H9 (cell line): ENCODE measurements at regions not wholly inside any gene's neighbourhood (a gene's known extent, or its start where the extent isn't known, plus 50 kb on each side); places are given as distances from the start of the nearest gene placed in this dataset.

Experiments used
- DNase-seq: peaks from one replicate; pipeline ENCODE4 v3.0.0-alpha.2; 2017
- H2AFZ ChIP-seq: one replicate; pipeline ENCODE4 v1.6.1; 2013; ENCODE audit warnings: mild to moderate bottlenecking, low read length, control low read depth, moderate library complexity
- H2AK5ac ChIP-seq: 2 replicates; pipeline ENCODE4 v1.6.1; 2013; ENCODE audit warnings: low read length, control low read depth, mixed read lengths; ENCODE audit not compliant: insufficient read length
- H2BK120ac ChIP-seq: one replicate; pipeline ENCODE4 v1.6.1; 2013; ENCODE audit warnings: low read depth, mild to moderate bottlenecking, low read length, control low read depth, inconsistent platforms; ENCODE audit not compliant: poor library complexity, severe bottlenecking
- H2BK12ac ChIP-seq: 2 replicates; pipeline ENCODE4 v1.6.1; 2013; ENCODE audit warnings: low read length, control low read depth, mixed read lengths, low read depth; ENCODE audit not compliant: insufficient read length
- H2BK15ac ChIP-seq: 2 replicates; pipeline ENCODE4 v1.6.1; 2013; ENCODE audit warnings: low read depth, low read length, control low read depth
- H2BK20ac ChIP-seq: one replicate; pipeline ENCODE4 v1.6.1; 2013; ENCODE audit warnings: low read depth, mild to moderate bottlenecking, low read length, control low read depth, inconsistent platforms; ENCODE audit not compliant: poor library complexity, severe bottlenecking
- H2BK5ac ChIP-seq: 2 replicates; pipeline ENCODE4 v1.6.1; 2013; ENCODE audit warnings: low read length, control low read depth, mixed read lengths; ENCODE audit not compliant: insufficient read length
- H3K14ac ChIP-seq: 2 replicates; pipeline ENCODE4 v1.6.1; 2013; ENCODE audit warnings: low read length, control low read depth; ENCODE audit not compliant: insufficient read depth
- H3K18ac ChIP-seq: 2 replicates; pipeline ENCODE4 v1.6.1; 2013; ENCODE audit warnings: low read depth, mild to moderate bottlenecking, mixed read lengths, low read length, control low read depth; ENCODE audit not compliant: insufficient read length
- H3K23ac ChIP-seq: 2 replicates; pipeline ENCODE4 v1.6.1; 2013; ENCODE audit warnings: low read length, control low read depth, mixed read lengths, low read depth; ENCODE audit not compliant: insufficient read length
- H3K23me2 ChIP-seq: 2 replicates; pipeline ENCODE4 v1.6.1; 2013; ENCODE audit warnings: low read depth, mild to moderate bottlenecking, mixed read lengths, low read length, control low read depth; ENCODE audit not compliant: insufficient read length, poor library complexity, severe bottlenecking
- H3K27ac ChIP-seq: 2 replicates; pipeline ENCODE4 v1.5.1; 2013; ENCODE audit warnings: low read length, control low read depth, mixed read lengths, low read depth; ENCODE audit not compliant: insufficient read length
- H3K27me3 ChIP-seq: 2 replicates; pipeline ENCODE4 v1.6.1; 2013; ENCODE audit warnings: low read length, control low read depth, inconsistent platforms; ENCODE audit not compliant: insufficient read depth
- H3K4ac ChIP-seq: 2 replicates; pipeline ENCODE4 v1.6.1; 2013; ENCODE audit warnings: low read depth, mild to moderate bottlenecking, control low read depth, inconsistent platforms, low read length, moderate library complexity
- H3K4me1 ChIP-seq: 2 replicates; pipeline ENCODE4 v1.6.1; 2013; ENCODE audit warnings: low read length, control low read depth, inconsistent platforms; ENCODE audit not compliant: insufficient read depth
- H3K4me2 ChIP-seq: 2 replicates; pipeline ENCODE4 v1.6.1; 2013; ENCODE audit warnings: low read length, control low read depth, mixed read lengths; ENCODE audit not compliant: insufficient read length, insufficient read depth
- H3K56ac ChIP-seq: 2 replicates; pipeline ENCODE4 v1.6.1; 2013; ENCODE audit warnings: low read depth, mild to moderate bottlenecking, mixed read lengths, low read length, control low read depth; ENCODE audit not compliant: insufficient read length
- H3K79me1 ChIP-seq: 2 replicates; pipeline ENCODE4 v1.6.1; 2013; ENCODE audit warnings: low read depth, mild to moderate bottlenecking, moderate library complexity, low read length, control low read depth, inconsistent platforms; ENCODE audit not compliant: insufficient read depth, poor library complexity, severe bottlenecking
- H3K79me2 ChIP-seq: 2 replicates; pipeline ENCODE4 v1.6.1; 2013; ENCODE audit warnings: low read length, control low read depth, inconsistent platforms; ENCODE audit not compliant: insufficient read depth
- H3K9ac ChIP-seq: 2 replicates; pipeline ENCODE4 v1.6.1; 2013; ENCODE audit warnings: low read length, control low read depth, mixed read lengths; ENCODE audit not compliant: insufficient read length; ENCODE audit errors: extremely low read depth
- H3K9me3 ChIP-seq: one replicate; pipeline ENCODE4 v1.6.1; 2013; ENCODE audit warnings: low read depth, low read length, inconsistent platforms; ENCODE audit not compliant: control insufficient read depth
- H3T11ph ChIP-seq: one replicate; pipeline ENCODE4 v1.6.1; 2013; ENCODE audit warnings: mild to moderate bottlenecking, low read length, control low read depth, inconsistent platforms
- H4K20me1 ChIP-seq: one replicate; pipeline ENCODE4 v1.6.1; 2013; ENCODE audit not compliant: control insufficient read depth, insufficient read length, insufficient read depth
- H4K5ac ChIP-seq: 2 replicates; pipeline ENCODE4 v1.6.1; 2013; ENCODE audit warnings: low read depth, mild to moderate bottlenecking, mixed read lengths, low read length, control low read depth; ENCODE audit not compliant: insufficient read length
- H4K8ac ChIP-seq: replicated peaks from 2 replicates; pipeline ENCODE4 v1.6.1; 2013; ENCODE audit warnings: low read length, control low read depth, mixed read lengths, low read depth; ENCODE audit not compliant: insufficient read length
- H4K91ac ChIP-seq: 2 replicates; pipeline ENCODE4 v1.6.1; 2013; ENCODE audit warnings: low read depth, mild to moderate bottlenecking, moderate library complexity, mixed read lengths, low read length, control low read depth; ENCODE audit not compliant: insufficient read length
- H3K27ac Mint-ChIP-seq, 3 experiments: 2 replicates in 2 of 3; 3 replicates in 1 of 3; pipeline ENCODE4 v1.8.0; 2020 to 2021; ENCODE audit warnings: mixed read lengths in 3 of 3, mild to moderate bottlenecking in 1 of 3, moderate library complexity in 1 of 3
- H3K27me3 Mint-ChIP-seq: 2 replicates; pipeline ENCODE4 v1.8.0; 2021; ENCODE audit warnings: low read depth, mild to moderate bottlenecking, moderate library complexity, mixed read lengths
- H3K36me3 Mint-ChIP-seq, 3 experiments: 2 replicates in 2 of 3; 3 replicates in 1 of 3; pipeline ENCODE4 v1.8.0; 2020 to 2021; ENCODE audit warnings: low read depth in 3 of 3, mixed read lengths in 3 of 3; ENCODE audit not compliant: insufficient read depth in 1 of 3
- H3K4me1 Mint-ChIP-seq, 2 experiments: 2 replicates each; pipeline ENCODE4 v1.8.0; 2020; ENCODE audit warnings: mixed read lengths in 2 of 2
- H3K4me3 Mint-ChIP-seq, 2 experiments: 2 replicates in 1 of 2; 3 replicates in 1 of 2; pipeline ENCODE4 v1.8.0; 2020 to 2021; ENCODE audit warnings: mild to moderate bottlenecking in 2 of 2, mixed read lengths in 2 of 2, moderate library complexity in 1 of 2
- H3K9me3 Mint-ChIP-seq, 2 experiments: 2 replicates in 1 of 2; 3 replicates in 1 of 2; pipeline ENCODE4 v1.8.0; 2020; ENCODE audit warnings: mild to moderate bottlenecking in 2 of 2, mixed read lengths in 2 of 2, moderate library complexity in 1 of 2
- WGBS: extraction: QIAGEN DNeasy Blood & Tissue Kit; methylation state at CpG from one replicate; pipeline ENCODE4 v1.1.7; 2013; ENCODE audit warnings: missing lambda C conversion rate, low lambda C conversion rate, mixed read lengths; ENCODE audit not compliant: insufficient read length; ENCODE audit errors: extremely low coverage; 5-methylcytosine and 5-hydroxymethylcytosine counted together
- TF ChIP-seq, protein P1 (sequence below): fragments of 200-600 bp; sonication (generic); conservative IDR thresholded peaks from 3 replicates; pipeline ENCODE4 v1.8.0; 2021; ENCODE audit warnings: antibody characterized with exemption, mild to moderate bottlenecking

DNA sequence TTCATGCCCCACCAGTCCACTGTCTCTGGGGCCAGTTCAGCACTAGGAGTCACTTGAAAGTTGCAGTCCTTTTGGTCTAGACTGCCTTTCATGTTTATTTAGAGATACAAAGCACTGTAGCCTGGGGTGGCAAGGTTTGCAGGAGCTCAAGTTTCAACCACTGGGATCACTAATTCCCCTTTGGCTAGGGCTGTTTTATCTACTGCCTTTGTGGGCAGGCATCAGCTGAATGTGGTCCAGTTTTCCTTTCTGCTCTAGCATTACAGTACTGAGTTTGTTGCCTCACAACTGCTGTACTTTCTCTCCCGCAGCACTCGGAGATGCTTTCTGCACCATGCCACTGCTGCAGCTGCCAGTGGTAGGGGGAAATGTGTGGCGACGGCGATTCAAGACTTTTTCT, 222.3 kb upstream of the HDX start:
- H2BK15ac ChIP-seq: no peak overlapping the region
- no CpG with 5 or more reads among the region's 5 CpGs for WGBS
- Mint-ChIP-seq H3K27ac (no peak overlapping the region), H3K4me1 (peaks cover 3 to 4% of the 10 kb centered on the region in 2 experiments), H3K27me3 (no peaks in the 10 kb centered on the region), H3K9me3 (peaks cover 66 to 71% of the 10 kb centered on the region in 2 experiments), H3K4me3 (no peak overlapping the region), H3K36me3 (no peaks in the 10 kb centered on the region; a peak in 1 of 7 replicates)
- H3T11ph ChIP-seq: no peak overlapping the region
- no peaks in the 10 kb centered on the region for H3K79me2 ChIP-seq
- H3K27ac ChIP-seq: no peak overlapping the region
- H2BK120ac ChIP-seq: no peak overlapping the region
- no peak overlapping the region for H3K4ac ChIP-seq
- H2AK5ac ChIP-seq: no peak overlapping the region
- peaks cover 18% of the 10 kb centered on the region for H3K9me3 ChIP-seq
- no peaks in the 10 kb centered on the region for H3K79me1 ChIP-seq
- H3K18ac ChIP-seq: no peak overlapping the region
- no peak overlapping the region for H3K9ac ChIP-seq
- H4K5ac ChIP-seq: no peak overlapping the region
- H2BK5ac ChIP-seq: no peak overlapping the region
- no peak overlapping the region for H2BK12ac ChIP-seq
- no peak overlapping the region for H4K8ac ChIP-seq
- TF ChIP-seq, protein P1, sequence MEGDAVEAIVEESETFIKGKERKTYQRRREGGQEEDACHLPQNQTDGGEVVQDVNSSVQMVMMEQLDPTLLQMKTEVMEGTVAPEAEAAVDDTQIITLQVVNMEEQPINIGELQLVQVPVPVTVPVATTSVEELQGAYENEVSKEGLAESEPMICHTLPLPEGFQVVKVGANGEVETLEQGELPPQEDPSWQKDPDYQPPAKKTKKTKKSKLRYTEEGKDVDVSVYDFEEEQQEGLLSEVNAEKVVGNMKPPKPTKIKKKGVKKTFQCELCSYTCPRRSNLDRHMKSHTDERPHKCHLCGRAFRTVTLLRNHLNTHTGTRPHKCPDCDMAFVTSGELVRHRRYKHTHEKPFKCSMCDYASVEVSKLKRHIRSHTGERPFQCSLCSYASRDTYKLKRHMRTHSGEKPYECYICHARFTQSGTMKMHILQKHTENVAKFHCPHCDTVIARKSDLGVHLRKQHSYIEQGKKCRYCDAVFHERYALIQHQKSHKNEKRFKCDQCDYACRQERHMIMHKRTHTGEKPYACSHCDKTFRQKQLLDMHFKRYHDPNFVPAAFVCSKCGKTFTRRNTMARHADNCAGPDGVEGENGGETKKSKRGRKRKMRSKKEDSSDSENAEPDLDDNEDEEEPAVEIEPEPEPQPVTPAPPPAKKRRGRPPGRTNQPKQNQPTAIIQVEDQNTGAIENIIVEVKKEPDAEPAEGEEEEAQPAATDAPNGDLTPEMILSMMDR: no peak
- no peaks in the 10 kb centered on the region for H3K4me1 ChIP-seq
- no peak overlapping the region for H3K14ac ChIP-seq
- no peak for DNase-seq
- H3K4me2 ChIP-seq: no peak overlapping the region
- H2AFZ ChIP-seq: no peak overlapping the region
- H3K23me2 ChIP-seq: no peaks in the 10 kb centered on the region
- no peak overlapping the region for H3K56ac ChIP-seq
- no peak overlapping the region for H3K23ac ChIP-seq
- H2BK20ac ChIP-seq: no peak overlapping the region
- no peaks in the 10 kb centered on the region for H3K27me3 ChIP-seq
- H4K20me1 ChIP-seq: no peaks in the 10 kb centered on the region
- no peak overlapping the region for H4K91ac ChIP-seq
